ENCODE measurements at regions not wholly inside any gene's neighbourhood (a gene's known extent, or its start where the extent isn't known, plus 50 kb on each side); places are given as distances from the start of the nearest gene placed in this dataset.

GRCh38 chr6:23003671-23004467 lies 434.5 kb downstream of the HDGFL1 start:
- TF ChIP-seq YY1 (IDR thresholded peaks at IDR 0.05) (no peak), CTCF (IDR thresholded peaks at IDR 0.05; ENCODE audit: low read depth, low read length, missing input control) (no peak), REST (IDR thresholded peaks at IDR 0.05) (no peak)
